Tibial artery (tissue), 4 donors: ENCODE measurements at regions not wholly inside any gene's neighbourhood (a gene's known extent, or its start where the extent isn't known, plus 50 kb on each side); places are given as distances from the start of the nearest gene placed in this dataset.

Source experiments
- DNase-seq, 2 donors: peaks; one replicate each; pipeline ENCODE4 v3.0.0-alpha.2; 2019
- H3K27ac ChIP-seq, 2 donors: fragments of 200-600 bp; sonication (generic) in 1 of 2; 1 replicate in 1 of 2; 2 replicates in 1 of 2; pipeline ENCODE4 v1.5.1; 2018 to 2019; ENCODE audit warnings: mild to moderate bottlenecking in 1 of 2
- H3K27me3 ChIP-seq, 2 donors: fragments of 200-600 bp; sonication (generic) in 1 of 2; one replicate each; pipeline versions ENCODE4 v1.5.1 to v1.6.0; 2016 to 2019
- H3K36me3 ChIP-seq, 3 donors: fragments of 200-600 bp; sonication (generic) in 2 of 3; one replicate each; pipeline ENCODE4 v1.5.1; 2016 to 2019; ENCODE audit warnings: mild to moderate bottlenecking in 2 of 3
- H3K4me1 ChIP-seq, 4 donors: fragments of 200-600 bp; sonication (generic) in 2 of 4; 1 replicate in 3 of 4; 2 replicates in 1 of 4; pipeline ENCODE4 v1.5.1; 2016 to 2019
- H3K4me3 ChIP-seq, 2 donors: fragments of 200-600 bp; sonication (generic) in 1 of 2; 1 replicate in 1 of 2; 2 replicates in 1 of 2; pipeline ENCODE4 v1.5.1; 2018 to 2019; ENCODE audit warnings: mild to moderate bottlenecking in 2 of 2
- H3K9me3 ChIP-seq, 3 donors: fragments of 200-600 bp; sonication (generic) in 1 of 3; one replicate each; pipeline ENCODE4 v1.5.1; 2016 to 2019
- intact Hi-C: fragments of 100-400 bp; cut with DNase I; formaldehyde crosslinking; loops from one replicate; pipeline ENCODE4 v1.15.0; 2023; ENCODE audit warnings: low total_unique reads
- TF ChIP-seq, protein P1 (sequence below), 2 experiments: fragments of 200-600 bp in 1 of 2; fragments of 450-650 bp in 1 of 2; IDR thresholded peaks; one replicate each; pipeline ENCODE4 v1.5.1; 2017 to 2019; ENCODE audit warnings: antibody characterized with exemption in 2 of 2, mild to moderate bottlenecking in 1 of 2, moderate library complexity in 1 of 2

DNA sequence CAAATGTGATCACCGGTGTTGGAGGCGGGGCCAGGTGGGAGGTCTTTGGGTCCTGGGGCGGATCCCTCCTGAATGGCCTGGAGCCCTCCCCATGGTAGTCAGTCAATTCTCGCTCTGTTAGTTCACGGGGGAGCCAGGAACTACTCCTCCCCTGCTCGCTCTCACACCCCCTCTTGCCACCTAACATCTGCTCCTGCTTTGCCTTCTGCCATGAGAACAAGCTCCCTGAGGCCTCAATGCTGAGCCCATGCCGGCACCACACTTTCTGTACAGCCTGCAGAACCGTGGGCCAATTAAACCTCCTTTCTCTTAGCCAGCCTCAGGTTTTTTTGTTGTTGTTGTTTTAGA lies 135.7 kb downstream of the SHANK2 start:
- DNase-seq, result no peak
- H3K27ac ChIP-seq, result no peak overlapping the region
- TF ChIP-seq, protein P1, sequence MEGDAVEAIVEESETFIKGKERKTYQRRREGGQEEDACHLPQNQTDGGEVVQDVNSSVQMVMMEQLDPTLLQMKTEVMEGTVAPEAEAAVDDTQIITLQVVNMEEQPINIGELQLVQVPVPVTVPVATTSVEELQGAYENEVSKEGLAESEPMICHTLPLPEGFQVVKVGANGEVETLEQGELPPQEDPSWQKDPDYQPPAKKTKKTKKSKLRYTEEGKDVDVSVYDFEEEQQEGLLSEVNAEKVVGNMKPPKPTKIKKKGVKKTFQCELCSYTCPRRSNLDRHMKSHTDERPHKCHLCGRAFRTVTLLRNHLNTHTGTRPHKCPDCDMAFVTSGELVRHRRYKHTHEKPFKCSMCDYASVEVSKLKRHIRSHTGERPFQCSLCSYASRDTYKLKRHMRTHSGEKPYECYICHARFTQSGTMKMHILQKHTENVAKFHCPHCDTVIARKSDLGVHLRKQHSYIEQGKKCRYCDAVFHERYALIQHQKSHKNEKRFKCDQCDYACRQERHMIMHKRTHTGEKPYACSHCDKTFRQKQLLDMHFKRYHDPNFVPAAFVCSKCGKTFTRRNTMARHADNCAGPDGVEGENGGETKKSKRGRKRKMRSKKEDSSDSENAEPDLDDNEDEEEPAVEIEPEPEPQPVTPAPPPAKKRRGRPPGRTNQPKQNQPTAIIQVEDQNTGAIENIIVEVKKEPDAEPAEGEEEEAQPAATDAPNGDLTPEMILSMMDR (IDR thresholded peaks at IDR 0.05), result no peak
- no peaks in the 10 kb centered on the region for H3K4me1 ChIP-seq
- no peaks in the 10 kb centered on the region for H3K9me3 ChIP-seq
- peaks cover 0 to 47% of the 10 kb centered on the region in 2 donors for H3K27me3 ChIP-seq
- H3K4me3 ChIP-seq, result no peak overlapping the region
- no peaks in the 10 kb centered on the region for H3K36me3 ChIP-seq
- intact Hi-C loops, result no loop called here

DNA sequence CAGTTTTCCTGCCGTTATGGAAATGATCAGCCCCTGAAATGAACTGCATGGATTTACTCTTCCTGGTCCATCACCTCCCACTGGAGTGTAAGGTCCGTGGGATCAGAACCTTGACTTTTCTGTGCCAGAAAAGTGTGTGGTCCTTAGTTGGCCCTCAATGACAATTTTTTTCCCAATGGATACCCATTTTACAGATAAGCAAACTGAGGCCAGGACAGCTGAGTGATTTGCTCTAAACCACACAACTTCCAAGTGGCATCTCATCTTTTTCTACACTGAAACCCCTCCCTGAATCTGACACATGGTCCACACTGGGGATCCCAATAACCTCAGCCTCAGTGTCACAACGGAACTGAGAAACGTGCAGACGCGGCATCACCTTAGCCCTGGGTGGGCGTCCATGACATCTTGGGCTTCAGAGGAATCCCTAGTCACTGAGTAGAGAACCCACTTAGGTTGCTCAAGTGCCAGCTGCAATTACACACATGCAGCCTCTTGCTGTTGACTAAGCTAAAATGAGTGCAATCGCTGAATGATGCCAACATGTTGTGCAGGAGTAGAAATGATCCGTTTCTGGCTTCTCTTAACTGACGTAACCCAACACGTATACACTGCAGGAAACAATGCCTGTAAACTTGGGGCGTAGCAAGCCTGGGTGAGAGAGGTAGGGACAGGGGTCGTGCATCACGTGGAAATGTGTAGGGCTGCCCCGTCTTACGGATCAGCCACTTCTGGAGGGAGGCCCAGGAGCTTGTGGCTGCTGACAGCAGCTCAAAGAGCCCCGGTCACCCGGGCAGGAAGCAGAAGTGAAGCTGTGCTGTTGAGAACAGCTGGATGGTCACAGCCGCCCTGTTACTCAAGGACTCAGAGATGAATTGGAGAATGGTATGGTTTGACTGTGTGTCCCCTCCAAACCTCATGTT lies 136.3 kb downstream of the SHANK2 start:
- Histone ChIP-seq H3K4me3 (no peak overlapping the region), H3K4me1 (no peaks in the 10 kb centered on the region), H3K36me3 (no peaks in the 10 kb centered on the region), H3K9me3 (no peaks in the 10 kb centered on the region), H3K27ac (no peak overlapping the region), H3K27me3 (peaks cover 0 to 53% of the 10 kb centered on the region in 2 donors)
- DNase-seq, result no peak
- intact Hi-C loops, result no loop called here
- TF ChIP-seq, protein P1 (IDR thresholded peaks at IDR 0.05), result no peak

DNA sequence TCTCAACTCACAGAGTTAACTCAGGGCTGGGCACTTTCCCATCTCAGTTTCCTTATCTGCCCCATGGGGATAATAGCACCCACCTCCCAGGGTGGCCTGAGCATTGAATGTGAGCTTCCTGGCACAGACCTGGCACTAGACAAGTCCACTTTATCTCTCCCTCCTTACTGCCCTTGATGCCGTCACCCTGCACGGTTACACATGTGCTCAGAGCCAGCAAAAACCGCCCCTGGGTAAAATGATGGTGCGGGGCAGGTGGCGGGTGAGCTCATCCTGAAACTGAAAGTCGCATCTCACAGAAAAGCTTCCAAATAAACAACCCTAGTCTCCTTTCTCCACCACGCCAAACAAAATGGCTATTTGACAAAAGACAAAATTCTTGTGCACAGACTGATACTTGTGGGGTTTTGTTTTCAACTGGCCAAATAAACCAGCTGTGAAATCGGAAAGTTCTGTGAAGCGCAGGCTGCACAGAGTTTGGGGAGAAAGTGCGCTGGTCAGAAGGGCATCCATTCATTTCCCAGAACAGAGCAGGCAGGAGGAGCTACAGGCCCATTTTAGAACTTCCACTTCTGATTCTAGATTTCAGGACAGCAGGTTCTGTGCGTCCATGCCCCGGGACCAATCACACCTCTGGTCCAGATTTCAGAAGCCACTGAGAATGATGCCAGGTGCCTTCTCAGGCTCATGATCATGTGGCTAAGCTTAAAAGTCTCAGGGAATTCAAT lies 138.1 kb downstream of the SHANK2 start:
- Histone ChIP-seq H3K4me3 (no peak overlapping the region), H3K36me3 (peaks cover 0 to 3% (median 0%) of the 10 kb centered on the region in 3 donors), H3K27me3 (peaks cover 0 to 56% of the 10 kb centered on the region in 2 donors), H3K9me3 (no peaks in the 10 kb centered on the region), H3K27ac (no peak overlapping the region), H3K4me1 (no peaks in the 10 kb centered on the region)
- DNase-seq, result no peak
- intact Hi-C loops, result no loop called here
- TF ChIP-seq, protein P1 (IDR thresholded peaks at IDR 0.05), result no peak

DNA sequence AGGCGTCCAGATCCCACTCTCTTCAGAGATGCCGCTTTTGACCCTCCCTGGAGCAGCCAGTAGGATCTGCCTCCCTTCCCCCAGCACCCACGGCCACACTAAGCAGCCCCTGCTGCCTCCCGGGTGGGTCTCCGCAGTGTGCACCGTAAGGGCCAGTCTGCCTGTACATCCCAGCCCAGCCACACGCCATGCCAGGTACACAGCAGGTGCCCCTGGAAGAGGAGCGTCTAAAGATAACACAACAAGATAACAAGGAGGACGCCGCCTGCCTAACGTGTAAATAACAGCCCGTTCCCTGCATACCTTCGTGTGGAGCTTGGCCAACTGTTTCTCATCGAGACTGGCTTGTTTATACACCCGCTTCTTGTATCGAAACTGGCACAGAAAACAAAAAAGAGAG lies 139.4 kb downstream of the SHANK2 start:
- TF ChIP-seq, protein P1 (IDR thresholded peaks at IDR 0.05), result no peak
- no peak for DNase-seq
- intact Hi-C loops, result no loop called here
- Histone ChIP-seq H3K27me3 (peaks cover 0 to 61% of the 10 kb centered on the region in 2 donors), H3K36me3 (peaks cover 0 to 11% (median 0%) of the 10 kb centered on the region in 3 donors), H3K4me3 (no peak overlapping the region), H3K9me3 (no peaks in the 10 kb centered on the region), H3K27ac (no peak overlapping the region), H3K4me1 (no peaks in the 10 kb centered on the region)

DNA sequence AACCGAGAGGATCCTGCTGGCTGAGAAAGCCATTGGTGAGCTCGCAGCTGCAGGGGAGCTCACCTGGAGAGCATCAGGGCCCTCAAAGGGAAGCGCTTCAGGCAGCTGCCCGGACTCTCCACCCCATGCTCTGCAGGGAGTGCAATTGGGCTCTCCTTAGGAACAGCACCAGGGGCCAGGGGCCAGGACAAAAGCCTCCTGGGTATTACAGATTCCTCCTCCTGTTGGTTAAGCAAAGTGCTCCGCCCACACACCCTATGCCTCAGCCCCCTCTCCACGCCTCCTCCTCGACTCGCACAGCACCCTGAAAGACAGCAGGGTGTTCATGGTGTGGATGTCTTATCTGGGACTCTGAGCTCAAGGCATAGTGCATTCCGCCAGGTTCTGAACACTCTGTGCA lies 139.9 kb downstream of the SHANK2 start:
- Histone ChIP-seq H3K27ac (no peak overlapping the region), H3K9me3 (no peaks in the 10 kb centered on the region), H3K36me3 (peaks cover 0 to 11% (median 0%) of the 10 kb centered on the region in 3 donors), H3K4me1 (no peaks in the 10 kb centered on the region), H3K27me3 (peaks cover 0 to 61% of the 10 kb centered on the region in 2 donors), H3K4me3 (no peak overlapping the region)
- intact Hi-C loops, result no loop called here
- TF ChIP-seq, protein P1 (IDR thresholded peaks at IDR 0.05), result no peak
- no peak for DNase-seq
